ENCODE measurements at regions not wholly inside any gene's neighbourhood (a gene's known extent, or its start where the extent isn't known, plus 50 kb on each side); places are given as distances from the start of the nearest gene placed in this dataset.

DNA sequence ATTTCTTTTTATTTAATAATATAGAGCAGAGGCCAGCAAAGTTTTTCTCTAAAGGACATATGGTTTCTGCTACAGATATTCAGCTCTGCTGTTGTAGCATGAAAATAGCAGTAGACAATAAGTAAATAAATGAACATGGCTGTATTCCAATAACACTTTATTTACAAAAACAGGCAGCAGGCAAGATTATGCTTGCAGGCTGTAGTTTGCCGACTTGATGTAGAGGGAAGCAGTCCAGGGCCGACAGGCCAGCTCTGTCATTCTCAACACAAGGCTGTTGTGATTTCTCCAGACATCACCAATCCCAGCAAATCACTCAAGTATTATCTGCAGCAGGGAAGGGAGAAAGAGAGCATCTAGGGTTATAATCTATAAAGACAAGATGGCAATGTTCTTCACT is 1062.5 kb upstream of the PCDH9 start:
- H3K4me1 ChIP-seq, result no peaks in the 10 kb centered on the region
- H3K4me3 ChIP-seq, result no peak overlapping the region
- no peaks in the 10 kb centered on the region for H3K9me3 ChIP-seq
- intact Hi-C loops (cut with DNase I; ENCODE audit: low total_unique reads), result no loop called here
- WGBS, 5 donors, result 71 to 88% (median 77%) methylated on average over 2 of the region's 2 CpGs
- no peaks in the 10 kb centered on the region for H3K36me3 ChIP-seq
- H3K27me3 ChIP-seq (replicated peaks in 1 of 7), result no peaks in the 10 kb centered on the region
- no peak for TF ChIP-seq POLR2AphosphoS5 (IDR thresholded peaks at IDR 0.05)
- no peak for TF ChIP-seq POLR2A (IDR thresholded peaks at IDR 0.05)
- TF ChIP-seq, protein P1, sequence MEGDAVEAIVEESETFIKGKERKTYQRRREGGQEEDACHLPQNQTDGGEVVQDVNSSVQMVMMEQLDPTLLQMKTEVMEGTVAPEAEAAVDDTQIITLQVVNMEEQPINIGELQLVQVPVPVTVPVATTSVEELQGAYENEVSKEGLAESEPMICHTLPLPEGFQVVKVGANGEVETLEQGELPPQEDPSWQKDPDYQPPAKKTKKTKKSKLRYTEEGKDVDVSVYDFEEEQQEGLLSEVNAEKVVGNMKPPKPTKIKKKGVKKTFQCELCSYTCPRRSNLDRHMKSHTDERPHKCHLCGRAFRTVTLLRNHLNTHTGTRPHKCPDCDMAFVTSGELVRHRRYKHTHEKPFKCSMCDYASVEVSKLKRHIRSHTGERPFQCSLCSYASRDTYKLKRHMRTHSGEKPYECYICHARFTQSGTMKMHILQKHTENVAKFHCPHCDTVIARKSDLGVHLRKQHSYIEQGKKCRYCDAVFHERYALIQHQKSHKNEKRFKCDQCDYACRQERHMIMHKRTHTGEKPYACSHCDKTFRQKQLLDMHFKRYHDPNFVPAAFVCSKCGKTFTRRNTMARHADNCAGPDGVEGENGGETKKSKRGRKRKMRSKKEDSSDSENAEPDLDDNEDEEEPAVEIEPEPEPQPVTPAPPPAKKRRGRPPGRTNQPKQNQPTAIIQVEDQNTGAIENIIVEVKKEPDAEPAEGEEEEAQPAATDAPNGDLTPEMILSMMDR (IDR thresholded peaks at IDR 0.05 in 8 of 11, conservative IDR thresholded peaks at IDR 0.05 in 3 of 11), result no peak
- no peak overlapping the region for H3K27ac ChIP-seq
- DNase-seq, result no peak

DNA sequence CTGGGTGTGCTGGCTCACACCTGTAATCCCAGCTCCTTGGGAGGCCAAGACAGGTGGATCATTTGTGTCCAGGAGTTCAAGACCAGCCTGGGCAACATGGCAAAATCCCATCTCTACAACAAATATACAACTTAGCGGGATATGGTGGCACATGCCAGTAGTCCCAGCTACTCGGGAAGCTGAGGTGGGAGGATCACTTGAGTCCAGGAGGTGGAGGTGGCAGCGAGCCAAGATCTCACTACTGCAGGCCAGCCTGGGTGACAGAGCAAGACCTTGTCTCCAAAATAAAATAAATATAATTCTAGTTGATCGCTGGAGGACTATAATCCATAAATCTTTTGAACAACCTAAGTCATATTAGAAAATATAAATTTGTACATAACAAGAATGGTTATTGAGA is 1061.5 kb upstream of the PCDH9 start:
- intact Hi-C loops (cut with DNase I; ENCODE audit: low total_unique reads), result no loop called here
- H3K36me3 ChIP-seq, result no peaks in the 10 kb centered on the region
- no peaks in the 10 kb centered on the region for H3K9me3 ChIP-seq
- no peaks in the 10 kb centered on the region for H3K4me1 ChIP-seq
- TF ChIP-seq, protein P1 (IDR thresholded peaks at IDR 0.05 in 8 of 11, conservative IDR thresholded peaks at IDR 0.05 in 3 of 11), result no peak
- TF ChIP-seq POLR2AphosphoS5 (IDR thresholded peaks at IDR 0.05), result no peak
- TF ChIP-seq POLR2A (IDR thresholded peaks at IDR 0.05), result no peak
- no peak overlapping the region for H3K4me3 ChIP-seq
- H3K27ac ChIP-seq, result no peak overlapping the region
- H3K27me3 ChIP-seq (replicated peaks in 1 of 7), result no peaks in the 10 kb centered on the region
- DNase-seq, result no peak
- WGBS, 5 donors, result 77 to 83% (median 77%) methylated on average over 4 of the region's 4 CpGs

DNA sequence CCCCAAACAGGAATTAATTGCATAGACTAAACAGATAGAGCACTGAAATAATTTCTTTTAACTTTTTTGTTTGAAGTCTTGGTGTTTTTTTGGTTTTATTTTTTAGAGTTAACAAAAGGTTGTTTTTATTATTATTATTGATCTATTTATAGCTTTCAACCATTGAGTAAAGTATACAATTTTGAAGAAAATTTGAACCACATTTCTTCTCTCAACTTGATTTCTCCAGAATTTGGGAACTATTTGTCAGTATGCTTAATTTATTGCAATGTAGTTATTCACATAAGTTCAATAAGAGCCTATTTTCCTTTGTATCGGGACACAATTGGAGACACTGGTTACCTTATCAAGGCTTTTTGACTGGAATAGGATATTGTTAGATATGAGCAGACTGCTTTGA is 1045.6 kb upstream of the PCDH9 start:
- H3K27ac ChIP-seq, result no peak overlapping the region
- H3K9me3 ChIP-seq, result peaks cover 6 to 43% (median 33%) of the 10 kb centered on the region in 8 donors
- H3K27me3 ChIP-seq (replicated peaks in 1 of 7), result no peaks in the 10 kb centered on the region
- intact Hi-C loops (cut with DNase I; ENCODE audit: low total_unique reads), result no loop called here
- no peak overlapping the region for H3K4me3 ChIP-seq
- WGBS, 5 donors, result 86 to 98% (median 95%) methylated on average over 1 of the region's 1 CpG
- TF ChIP-seq POLR2AphosphoS5 (IDR thresholded peaks at IDR 0.05) (no peak), POLR2A (IDR thresholded peaks at IDR 0.05) (no peak)
- TF ChIP-seq, protein P1 (IDR thresholded peaks at IDR 0.05 in 8 of 11, conservative IDR thresholded peaks at IDR 0.05 in 3 of 11), result no peak
- H3K4me1 ChIP-seq, result no peaks in the 10 kb centered on the region
- DNase-seq, result no peak
- no peaks in the 10 kb centered on the region for H3K36me3 ChIP-seq

DNA sequence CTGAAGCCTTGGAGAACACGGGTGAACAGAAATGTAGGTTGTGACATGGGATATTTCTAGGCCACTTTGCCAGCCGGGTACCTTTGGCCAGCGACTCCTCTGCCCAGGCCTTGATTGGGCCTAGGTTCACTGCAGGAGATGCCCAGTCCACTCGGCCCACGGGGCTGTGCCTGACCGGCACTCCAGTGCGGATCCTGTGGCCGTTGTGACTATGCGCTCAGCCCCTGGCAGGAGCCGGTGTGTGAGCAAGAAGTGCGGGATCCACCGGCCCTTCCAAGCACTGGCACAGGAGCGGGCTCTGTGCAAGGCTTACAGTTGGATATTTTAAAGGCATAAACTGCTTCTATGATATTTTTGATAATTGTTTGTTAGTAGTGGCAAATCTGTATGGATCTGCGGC is 1042.5 kb upstream of the PCDH9 start:
- WGBS, 5 donors, result 89 to 93% (median 92%) methylated on average over 14 of the region's 14 CpGs
- H3K4me3 ChIP-seq, result no peak overlapping the region
- no peaks in the 10 kb centered on the region for H3K27me3 ChIP-seq (replicated peaks in 1 of 7)
- TF ChIP-seq POLR2A (IDR thresholded peaks at IDR 0.05) (no peak), POLR2AphosphoS5 (IDR thresholded peaks at IDR 0.05) (no peak)
- TF ChIP-seq, protein P1 (IDR thresholded peaks at IDR 0.05 in 8 of 11, conservative IDR thresholded peaks at IDR 0.05 in 3 of 11), result no peak
- H3K27ac ChIP-seq, result no peak overlapping the region
- peaks cover 6 to 43% (median 33%) of the 10 kb centered on the region in 8 donors for H3K9me3 ChIP-seq
- DNase-seq, result no peak
- no peaks in the 10 kb centered on the region for H3K4me1 ChIP-seq
- H3K36me3 ChIP-seq, result no peaks in the 10 kb centered on the region
- intact Hi-C loops (cut with DNase I; ENCODE audit: low total_unique reads), result no loop called here

Data from spleen (tissue), 11 donors.